GM12864 (cell line): ENCODE measurements at regions not wholly inside any gene's neighbourhood (a gene's known extent, or its start where the extent isn't known, plus 50 kb on each side); places are given as distances from the start of the nearest gene placed in this dataset.

Source experiments
- DNase-seq: peaks from one replicate; pipeline ENCODE4 v3.0.0-alpha.2; 2011; ENCODE audit warnings: low read depth
- H3K4me3 ChIP-seq: 2 replicates; pipeline ENCODE4 v1.5.1; 2011; ENCODE audit warnings: mild to moderate bottlenecking, low read depth, low read length, control low read depth
- CTCF ChIP-seq: IDR thresholded peaks from 2 replicates; pipeline ENCODE4 v1.5.1; 2011; ENCODE audit warnings: low read depth, mild to moderate bottlenecking, moderate library complexity, low read length, control low read depth, inconsistent platforms; ENCODE audit errors: missing control alignments

DNA sequence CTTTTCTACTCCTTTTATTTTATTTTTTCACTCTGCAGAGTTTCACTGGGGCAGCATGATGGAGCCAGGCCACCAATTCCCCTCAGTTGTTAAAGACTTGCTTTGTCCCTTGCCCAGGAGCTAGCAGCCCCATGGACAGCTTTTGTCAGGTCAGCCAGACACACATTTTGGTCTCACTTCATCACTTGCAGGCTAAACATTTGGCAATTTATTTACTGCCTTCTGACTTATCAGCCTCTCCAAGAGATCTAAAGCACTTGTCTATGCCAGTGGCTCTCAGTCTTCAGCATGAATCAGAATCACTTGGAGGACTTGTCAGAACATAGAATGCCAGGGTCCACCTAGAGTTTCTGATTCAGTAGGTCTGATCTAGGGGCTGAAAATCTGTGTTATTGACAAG is 66.4 kb upstream of the GDF10 start:
- no peak for DNase-seq
- no peak for TF ChIP-seq CTCF
- H3K4me3 ChIP-seq, result no peak overlapping the region

GRCh38 chr10:47235484-47235883 is 64.5 kb upstream of the GDF10 start:
- TF ChIP-seq CTCF, result no peak
- DNase-seq, result no peak
- no peak overlapping the region for H3K4me3 ChIP-seq

DNA sequence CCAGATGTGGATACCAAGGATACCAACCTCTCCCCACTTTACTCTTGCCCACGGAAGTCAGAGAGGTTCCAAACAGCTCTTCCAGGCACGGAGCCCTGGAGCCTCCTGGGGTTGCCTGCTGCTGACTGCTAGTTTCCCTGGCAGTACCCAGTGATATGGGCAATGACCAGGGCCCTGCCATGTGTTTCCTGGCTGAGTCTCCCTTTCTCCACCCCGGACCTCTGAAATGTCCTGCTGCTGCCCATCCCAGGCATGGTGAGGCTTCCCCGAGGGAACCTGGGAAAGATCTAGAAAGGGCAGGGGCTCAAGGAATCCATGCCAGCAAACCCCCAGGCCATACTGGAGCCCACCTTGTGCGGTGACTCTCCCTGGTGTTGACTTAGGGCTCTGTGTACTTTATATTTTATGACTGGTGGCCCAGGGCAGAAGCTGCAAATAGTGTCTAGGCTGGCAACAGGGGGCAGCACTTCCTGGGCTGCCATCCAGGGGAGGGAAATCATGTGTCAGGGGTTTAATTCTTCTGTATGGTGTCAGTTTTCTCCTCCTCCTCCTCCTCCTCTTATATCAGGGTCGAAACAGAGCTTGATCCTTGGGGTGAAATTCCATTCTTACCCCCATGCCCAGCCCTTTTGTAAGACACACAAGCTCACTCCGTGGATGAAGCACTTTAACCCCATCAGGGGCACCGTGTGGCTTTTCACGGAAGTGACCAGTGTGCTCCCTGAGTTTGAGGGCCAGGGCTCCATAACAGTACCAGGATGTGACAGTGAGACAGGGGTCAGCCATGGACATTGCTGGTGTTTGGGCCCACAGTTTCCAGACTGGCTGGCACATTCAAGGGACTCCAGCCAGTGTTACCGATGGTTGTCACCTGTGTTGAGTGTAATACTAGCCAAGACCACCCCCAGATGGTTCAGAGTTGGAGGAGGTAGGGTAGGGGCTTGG is 62.4 kb upstream of the GDF10 start:
- no peak for DNase-seq
- peak; percentile 14 for TF ChIP-seq CTCF
- H3K4me3 ChIP-seq, result no peak overlapping the region

DNA sequence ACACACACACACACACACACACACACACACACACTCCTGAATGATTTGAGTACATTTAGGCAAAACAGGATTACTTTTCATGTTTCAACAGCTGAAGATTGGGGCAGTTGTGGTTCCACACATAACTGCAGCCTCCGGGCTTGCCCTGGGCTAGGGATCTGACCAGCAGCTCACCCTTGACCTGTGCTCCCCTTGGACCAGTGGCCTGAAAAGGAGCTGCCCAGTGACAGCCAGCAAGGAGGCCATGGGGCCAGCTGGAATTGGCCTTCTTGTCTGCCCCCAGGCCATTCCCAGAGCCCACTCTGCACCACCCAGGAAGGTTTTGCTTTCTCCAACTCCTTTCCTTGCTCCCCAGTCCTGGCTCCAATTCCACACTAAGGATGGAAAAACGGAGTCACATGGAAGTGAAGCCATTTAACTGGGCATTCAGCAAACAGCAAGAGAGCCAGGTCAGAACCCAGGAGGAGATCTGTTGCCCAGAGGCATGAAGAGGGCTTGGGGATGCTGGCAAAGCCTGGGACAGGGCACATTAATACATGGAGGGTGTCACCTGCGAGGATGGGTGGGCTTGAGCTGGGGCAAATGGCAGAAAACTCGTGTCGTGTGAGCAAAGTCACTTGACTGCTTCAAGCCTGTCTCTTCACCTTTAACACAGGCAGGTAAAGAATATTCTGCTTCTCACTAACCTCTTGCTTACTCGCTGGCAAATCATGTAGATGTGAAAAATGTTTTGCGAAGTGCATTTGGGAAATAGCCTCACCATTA is 61.5 kb upstream of the GDF10 start:
- no peak for DNase-seq

GRCh38 chr10:47239211-47239610 is 60.8 kb upstream of the GDF10 start:
- DNase-seq, result no peak
- no peak overlapping the region for H3K4me3 ChIP-seq
- no peak for TF ChIP-seq CTCF

More for the DNA sequence above, 61.5 kb upstream of the GDF10 start:
- no peak overlapping the region for H3K4me3 ChIP-seq
- TF ChIP-seq CTCF, result no peak

GRCh38 chr10:47240173-47240572 is 59.8 kb upstream of the GDF10 start:
- no peak overlapping the region for H3K4me3 ChIP-seq
- DNase-seq, result no peak
- no peak for TF ChIP-seq CTCF
